ENCODE measurements at regions not wholly inside any gene's neighbourhood (a gene's known extent, or its start where the extent isn't known, plus 50 kb on each side); places are given as distances from the start of the nearest gene placed in this dataset.

GRCh38 chr15:70521576-70522322, 241.6 kb downstream of the UACA start:
- Mint-ChIP-seq H3K27ac (ENCODE audit: unreplicated experiment) (no peak overlapping the region), H3K9me3 (ENCODE audit: unreplicated experiment) (peaks cover 5% of the 10 kb centered on the region), H3K4me1 (ENCODE audit: low read depth, unreplicated experiment) (peaks cover 60% of the 10 kb centered on the region), H3K36me3 (ENCODE audit: unreplicated experiment) (peaks cover 9% of the 10 kb centered on the region), H3K4me3 (ENCODE audit: unreplicated experiment) (no peak overlapping the region), H3K27me3 (ENCODE audit: unreplicated experiment) (peaks cover 5% of the 10 kb centered on the region)
- no peak for TF ChIP-seq CTCF (IDR thresholded peaks at IDR 0.05; ENCODE audit: partially characterized antibody, unreplicated experiment)
- DNase-seq: no peak

- Mint-ChIP-seq H3K27me3 (ENCODE audit: unreplicated experiment) (peaks cover 5% of the 10 kb centered on the region), H3K27ac (ENCODE audit: unreplicated experiment) (no peak overlapping the region), H3K4me1 (ENCODE audit: low read depth, unreplicated experiment) (peaks cover 41% of the 10 kb centered on the region), H3K4me3 (ENCODE audit: unreplicated experiment) (no peak overlapping the region), H3K9me3 (ENCODE audit: unreplicated experiment) (peaks cover 6% of the 10 kb centered on the region), H3K36me3 (ENCODE audit: unreplicated experiment) (peaks cover 9% of the 10 kb centered on the region)
- TF ChIP-seq CTCF (IDR thresholded peaks at IDR 0.05; ENCODE audit: partially characterized antibody, unreplicated experiment): no peak
- DNase-seq: no peak
Observed at GRCh38 chr15:70519616-70520015, 243.7 kb downstream of the UACA start.

- peaks cover 7% of the 10 kb centered on the region for H3K27me3 Mint-ChIP-seq (ENCODE audit: unreplicated experiment)
- peaks cover 6% of the 10 kb centered on the region for H3K9me3 Mint-ChIP-seq (ENCODE audit: unreplicated experiment)
- H3K27ac Mint-ChIP-seq (ENCODE audit: unreplicated experiment): no peak overlapping the region
- peaks cover 36% of the 10 kb centered on the region for H3K4me1 Mint-ChIP-seq (ENCODE audit: low read depth, unreplicated experiment)
- H3K36me3 Mint-ChIP-seq (ENCODE audit: unreplicated experiment): peaks cover 9% of the 10 kb centered on the region
- DNase-seq: no peak
- TF ChIP-seq CTCF (IDR thresholded peaks at IDR 0.05; ENCODE audit: partially characterized antibody, unreplicated experiment): no peak
- no peak overlapping the region for H3K4me3 Mint-ChIP-seq (ENCODE audit: unreplicated experiment)
Observed at GRCh38 chr15:70519004-70519365, 244.4 kb downstream of the UACA start.

GRCh38 chr15:70518201-70519003, 245.0 kb downstream of the UACA start:
- Mint-ChIP-seq H3K4me1 (ENCODE audit: low read depth, unreplicated experiment) (peaks cover 33% of the 10 kb centered on the region), H3K9me3 (ENCODE audit: unreplicated experiment) (peaks cover 6% of the 10 kb centered on the region), H3K27ac (ENCODE audit: unreplicated experiment) (no peak overlapping the region), H3K4me3 (ENCODE audit: unreplicated experiment) (no peak overlapping the region), H3K27me3 (ENCODE audit: unreplicated experiment) (peaks cover 7% of the 10 kb centered on the region), H3K36me3 (ENCODE audit: unreplicated experiment) (peaks cover 9% of the 10 kb centered on the region)
- no peak for DNase-seq
- no peak for TF ChIP-seq CTCF (IDR thresholded peaks at IDR 0.05; ENCODE audit: partially characterized antibody, unreplicated experiment)

- H3K36me3 Mint-ChIP-seq (ENCODE audit: unreplicated experiment): peaks cover 11% of the 10 kb centered on the region
- no peak overlapping the region for H3K4me3 Mint-ChIP-seq (ENCODE audit: unreplicated experiment)
- peaks cover 6% of the 10 kb centered on the region for H3K9me3 Mint-ChIP-seq (ENCODE audit: unreplicated experiment)
- peaks cover 28% of the 10 kb centered on the region for H3K4me1 Mint-ChIP-seq (ENCODE audit: low read depth, unreplicated experiment)
- H3K27ac Mint-ChIP-seq (ENCODE audit: unreplicated experiment): no peak overlapping the region
- DNase-seq: no peak
- TF ChIP-seq CTCF (IDR thresholded peaks at IDR 0.05; ENCODE audit: partially characterized antibody, unreplicated experiment): no peak
- peaks cover 7% of the 10 kb centered on the region for H3K27me3 Mint-ChIP-seq (ENCODE audit: unreplicated experiment)
Observed at GRCh38 chr15:70517194-70517590, 246.2 kb downstream of the UACA start.
